GM12872 (cell line): ENCODE measurements at regions not wholly inside any gene's neighbourhood (a gene's known extent, or its start where the extent isn't known, plus 50 kb on each side); places are given as distances from the start of the nearest gene placed in this dataset.

Experiments used
- TF ChIP-seq, protein P1 (sequence below): IDR thresholded peaks from 3 replicates; pipeline ENCODE4 v1.5.1; 2011; ENCODE audit warnings: low read depth, mild to moderate bottlenecking, low read length, moderate library complexity; ENCODE audit not compliant: insufficient read depth

GRCh38 chr9:124130277-124131075, 118.9 kb downstream of the LHX2 start:
- TF ChIP-seq, protein P1, sequence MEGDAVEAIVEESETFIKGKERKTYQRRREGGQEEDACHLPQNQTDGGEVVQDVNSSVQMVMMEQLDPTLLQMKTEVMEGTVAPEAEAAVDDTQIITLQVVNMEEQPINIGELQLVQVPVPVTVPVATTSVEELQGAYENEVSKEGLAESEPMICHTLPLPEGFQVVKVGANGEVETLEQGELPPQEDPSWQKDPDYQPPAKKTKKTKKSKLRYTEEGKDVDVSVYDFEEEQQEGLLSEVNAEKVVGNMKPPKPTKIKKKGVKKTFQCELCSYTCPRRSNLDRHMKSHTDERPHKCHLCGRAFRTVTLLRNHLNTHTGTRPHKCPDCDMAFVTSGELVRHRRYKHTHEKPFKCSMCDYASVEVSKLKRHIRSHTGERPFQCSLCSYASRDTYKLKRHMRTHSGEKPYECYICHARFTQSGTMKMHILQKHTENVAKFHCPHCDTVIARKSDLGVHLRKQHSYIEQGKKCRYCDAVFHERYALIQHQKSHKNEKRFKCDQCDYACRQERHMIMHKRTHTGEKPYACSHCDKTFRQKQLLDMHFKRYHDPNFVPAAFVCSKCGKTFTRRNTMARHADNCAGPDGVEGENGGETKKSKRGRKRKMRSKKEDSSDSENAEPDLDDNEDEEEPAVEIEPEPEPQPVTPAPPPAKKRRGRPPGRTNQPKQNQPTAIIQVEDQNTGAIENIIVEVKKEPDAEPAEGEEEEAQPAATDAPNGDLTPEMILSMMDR, result no peak

DNA sequence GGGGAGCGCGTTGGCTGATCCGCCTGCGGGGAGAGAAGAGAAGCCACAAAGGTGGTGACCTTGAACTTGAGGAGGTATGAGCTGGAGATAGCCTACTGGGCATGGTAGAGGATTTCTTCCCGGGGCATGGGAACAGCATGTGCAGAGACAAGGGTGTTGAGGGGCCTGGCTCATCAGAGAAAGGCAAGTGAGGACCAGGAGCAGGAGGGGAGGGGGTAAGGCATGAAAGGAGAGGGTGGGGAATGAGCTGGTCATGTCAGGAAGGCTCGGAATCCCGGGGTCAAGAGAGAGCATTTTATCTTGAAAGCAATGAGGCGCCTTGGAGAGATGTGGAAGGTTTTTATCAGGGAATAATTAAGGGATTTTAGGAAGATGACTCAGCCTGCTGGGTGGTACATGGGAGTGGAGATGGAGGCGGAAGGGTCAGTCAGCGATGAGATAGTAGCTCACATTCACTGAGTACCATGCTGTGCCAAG, 121.1 kb downstream of the LHX2 start:
- TF ChIP-seq, protein P1, result no peak

GRCh38 chr9:124133727-124134126, 122.2 kb downstream of the LHX2 start:
- TF ChIP-seq, protein P1, result peak; percentile 56

- TF ChIP-seq, protein P1, result no peak
These were observed 123.0 kb downstream of the LHX2 start for GRCh38 chr9:124134526-124134925.

DNA sequence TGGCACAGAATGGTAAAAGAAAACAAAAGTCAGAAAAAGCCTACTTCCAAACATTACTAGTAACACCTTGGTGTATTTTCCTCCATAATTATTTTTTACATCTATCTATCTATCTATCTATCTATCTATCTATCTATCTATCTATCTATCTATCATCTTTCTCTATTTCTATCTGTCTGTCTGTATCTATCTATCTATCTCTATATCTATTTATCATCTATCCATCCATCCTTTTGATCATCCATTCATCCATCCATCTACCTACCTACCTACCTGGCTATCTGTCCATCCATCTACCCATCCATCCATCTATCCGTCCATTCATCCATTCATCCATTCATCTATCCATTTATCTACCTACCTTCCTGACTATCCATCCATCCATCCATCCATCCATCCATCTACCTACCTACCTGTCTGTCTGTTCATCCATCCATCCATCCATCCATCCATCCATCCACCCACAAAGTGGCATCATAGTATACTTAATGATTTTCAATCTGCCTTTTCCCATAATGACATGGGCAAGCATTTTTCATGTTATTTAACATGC, 121.9 kb upstream of the NEK6 start:
- TF ChIP-seq, protein P1, result no peak

DNA sequence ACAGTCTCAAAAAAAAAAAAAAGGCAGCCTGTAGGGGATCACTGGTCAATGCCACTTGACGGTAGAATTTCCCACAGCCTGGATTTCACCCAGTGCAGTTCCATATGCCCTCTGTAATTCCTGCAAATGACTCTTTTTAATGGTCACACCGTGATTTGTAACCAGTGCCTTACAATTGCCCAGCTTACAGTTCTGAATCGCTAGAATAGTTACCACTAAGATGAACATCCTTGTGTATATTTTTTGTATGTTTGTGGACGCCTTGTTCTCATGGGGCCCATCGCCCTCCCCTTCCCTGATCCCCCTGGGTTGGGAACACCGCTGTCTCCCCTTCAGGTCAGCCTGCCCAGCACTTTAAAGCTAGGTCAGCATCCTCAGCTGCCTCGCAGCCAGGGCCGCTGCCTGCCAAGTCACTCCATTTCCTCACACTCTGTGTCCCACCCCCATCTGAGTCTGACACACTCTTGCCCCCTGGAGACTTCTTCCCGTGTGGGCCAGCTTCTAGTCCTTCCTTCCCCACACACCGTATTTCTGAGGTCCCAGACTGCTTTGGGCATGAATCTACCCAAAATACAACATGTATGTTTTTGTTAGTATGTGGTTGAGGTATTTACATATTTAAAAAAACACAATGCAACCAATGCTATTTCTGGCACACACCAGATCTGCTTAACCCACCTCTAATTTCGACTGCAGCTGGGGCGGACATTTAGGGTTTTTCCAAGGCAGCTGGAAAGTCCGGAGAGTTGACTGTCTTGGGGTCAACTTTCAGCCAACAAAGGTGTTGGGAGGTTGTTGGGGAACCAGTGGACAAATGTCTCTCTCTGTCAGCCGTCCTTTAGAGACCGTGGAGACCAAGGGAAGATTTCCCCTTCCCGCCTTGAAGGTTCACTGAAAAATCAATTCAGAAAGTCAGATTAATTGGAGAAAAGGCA, 120.5 kb upstream of the NEK6 start:
- TF ChIP-seq, protein P1, result no peak

- TF ChIP-seq, protein P1, result no peak
These were observed 119.8 kb upstream of the NEK6 start for GRCh38 chr9:124137944-124138335.
